ENCODE measurements at regions not wholly inside any gene's neighbourhood (a gene's known extent, or its start where the extent isn't known, plus 50 kb on each side); places are given as distances from the start of the nearest gene placed in this dataset.

GRCh38 chr6:21850691-21851090 lies 257.1 kb downstream of the SOX4 start:
- TF ChIP-seq POLR2AphosphoS5 (IDR thresholded peaks at IDR 0.05; ENCODE audit: insufficient read depth in 1 of 2, low read depth in 1 of 2), result no peak
- no peak for TF ChIP-seq CTCF (IDR thresholded peaks at IDR 0.05)
- no peak for TF ChIP-seq POLR2A (IDR thresholded peaks at IDR 0.05)
